HEK293 (cell line): ENCODE measurements at regions not wholly inside any gene's neighbourhood (a gene's known extent, or its start where the extent isn't known, plus 50 kb on each side); places are given as distances from the start of the nearest gene placed in this dataset.

ENCODE experiments used
- CTCF ChIA-PET: fragments of 350-600 bp; formaldehyde crosslinking; extraction: SDS; loops from one replicate; lab custom pipeline; 2021; ENCODE audit warnings: antibody characterized with exemption; lab: Yijun Ruan, JAX
- POLR2A ChIA-PET: fragments of 300-600 bp; formaldehyde crosslinking; extraction: SDS; loops from one replicate; lab custom pipeline; 2020; ENCODE audit warnings: antibody characterized with exemption, inconsistent platforms; lab: Yijun Ruan, JAX
- H3K27ac ChIP-seq: fragments of 200-500 bp; sonication (Bioruptor generic); 2 replicates; pipeline ENCODE4 v1.5.1; 2014; ENCODE audit warnings: low read depth, low read length, control low read depth, inconsistent platforms; ENCODE audit errors: extremely low read depth
- H3K36me3 ChIP-seq, 2 experiments: fragments of 200-500 bp in 1 of 2; sonication (Bioruptor generic) in 1 of 2; 1 replicate in 1 of 2; 2 replicates in 1 of 2; pipeline ENCODE4 v1.5.1; 2014 to 2017; ENCODE audit warnings: inconsistent platforms in 2 of 2, low read length in 2 of 2; ENCODE audit not compliant: control insufficient read depth in 2 of 2, insufficient read depth in 1 of 2
- H3K4me1 ChIP-seq: fragments of 200-500 bp; sonication (Bioruptor generic); 2 replicates; pipeline ENCODE4 v1.5.1; 2014; ENCODE audit warnings: mild to moderate bottlenecking, low read length, inconsistent platforms; ENCODE audit not compliant: control insufficient read depth, insufficient read depth
- H3K4me3 ChIP-seq: 2 replicates; pipeline ENCODE4 v1.5.1; 2011; ENCODE audit warnings: low read depth, mild to moderate bottlenecking, control low read depth, low read length, moderate library complexity
- H3K9me3 ChIP-seq: fragments of 200-500 bp; sonication (Bioruptor generic); 2 replicates; pipeline ENCODE4 v1.5.1; 2014; ENCODE audit warnings: low read depth, low read length, inconsistent platforms; ENCODE audit not compliant: control insufficient read depth, insufficient read depth
- INSM2 ChIP-seq: fragments of 450-650 bp; formaldehyde crosslinking; IDR thresholded peaks from 2 replicates; pipeline ENCODE4 v1.5.1; 2016; ENCODE audit warnings: missing biosample characterization, missing genetic modification characterization
- REST ChIP-seq: fragments of 450-650 bp; formaldehyde crosslinking; IDR thresholded peaks from 2 replicates; pipeline ENCODE4 v1.5.1; 2016; ENCODE audit warnings: missing biosample characterization, missing genetic modification characterization
- SCRT2 ChIP-seq: fragments of 450-650 bp; formaldehyde crosslinking; IDR thresholded peaks from 2 replicates; pipeline ENCODE4 v1.5.1; 2016; ENCODE audit warnings: missing biosample characterization, missing genetic modification characterization
- ZNF10 ChIP-seq: fragments of 450-650 bp; formaldehyde crosslinking; IDR thresholded peaks from 2 replicates; pipeline ENCODE4 v1.5.1; 2017; ENCODE audit warnings: missing biosample characterization, missing genetic modification characterization
- ZNF146 ChIP-seq: fragments of 450-650 bp; formaldehyde crosslinking; IDR thresholded peaks from 2 replicates; pipeline ENCODE4 v1.5.1; 2016; ENCODE audit warnings: missing biosample characterization, missing genetic modification characterization
- ZNF175 ChIP-seq: fragments of 450-650 bp; formaldehyde crosslinking; IDR thresholded peaks from 2 replicates; pipeline ENCODE4 v1.5.1; 2016; ENCODE audit warnings: missing biosample characterization, missing genetic modification characterization
- ZNF18 ChIP-seq: fragments of 450-650 bp; formaldehyde crosslinking; IDR thresholded peaks from 2 replicates; pipeline ENCODE4 v1.5.1; 2016; ENCODE audit warnings: missing biosample characterization, missing genetic modification characterization
- ZNF501 ChIP-seq: fragments of 450-650 bp; formaldehyde crosslinking; IDR thresholded peaks from 2 replicates; pipeline ENCODE4 v1.5.1; 2016; ENCODE audit warnings: missing biosample characterization, missing genetic modification characterization
- ZNF548 ChIP-seq: fragments of 450-650 bp; formaldehyde crosslinking; IDR thresholded peaks from 2 replicates; pipeline ENCODE4 v1.5.1; 2016; ENCODE audit warnings: missing biosample characterization, missing genetic modification characterization
- ZNF585B ChIP-seq: fragments of 450-650 bp; formaldehyde crosslinking; IDR thresholded peaks from 2 replicates; pipeline ENCODE4 v1.5.1; 2016; ENCODE audit warnings: missing biosample characterization, missing genetic modification characterization
- ZNF626 ChIP-seq: fragments of 450-650 bp; sonication (Bioruptor Pico); formaldehyde crosslinking; IDR thresholded peaks from 2 replicates; pipeline ENCODE4 v1.5.1; 2018; ENCODE audit warnings: missing biosample characterization, missing genetic modification characterization, inconsistent platforms
- ZNF629 ChIP-seq: fragments of 450-650 bp; formaldehyde crosslinking; IDR thresholded peaks from 2 replicates; pipeline ENCODE4 v1.5.1; 2017; ENCODE audit warnings: missing biosample characterization, missing genetic modification characterization
- ZNF658 ChIP-seq: fragments of 450-650 bp; formaldehyde crosslinking; IDR thresholded peaks from 2 replicates; pipeline ENCODE4; 2016; ENCODE audit warnings: missing biosample characterization, missing genetic modification characterization
- ZNF707 ChIP-seq: fragments of 450-650 bp; formaldehyde crosslinking; IDR thresholded peaks from 2 replicates; pipeline ENCODE4 v1.5.1; 2016; ENCODE audit warnings: missing biosample characterization, missing genetic modification characterization
- ZNF747 ChIP-seq: fragments of 450-650 bp; formaldehyde crosslinking; IDR thresholded peaks from 2 replicates; pipeline ENCODE4 v1.5.1; 2016; ENCODE audit warnings: missing biosample characterization, missing genetic modification characterization
- ZSCAN5A ChIP-seq: fragments of 450-650 bp; formaldehyde crosslinking; IDR thresholded peaks from 2 replicates; pipeline ENCODE4 v1.5.1; 2016; ENCODE audit warnings: missing biosample characterization, missing genetic modification characterization
- ZXDB ChIP-seq: fragments of 450-650 bp; formaldehyde crosslinking; IDR thresholded peaks from 2 replicates; pipeline ENCODE4 v1.5.1; 2016; ENCODE audit warnings: missing biosample characterization, missing genetic modification characterization
- TF ChIP-seq, protein P1 (sequence below): fragments of 450-650 bp; formaldehyde crosslinking; IDR thresholded peaks from 2 replicates; pipeline ENCODE4 v1.5.1; 2016; ENCODE audit warnings: missing biosample characterization, missing genetic modification characterization, low read depth
- TF ChIP-seq, protein P2 (sequence below): fragments of 450-650 bp; formaldehyde crosslinking; IDR thresholded peaks from 2 replicates; pipeline ENCODE4 v1.5.1; 2016; ENCODE audit warnings: missing biosample characterization, missing genetic modification characterization

GRCh38 chr12:21993438-21993981 lies 52.3 kb upstream of the ABCC9 start:
- ChIA-PET CTCF (interaction anchor here (0.7 kb wide), 1 partner anchor 295 kb away, joined by 3 read pairs; no protein-coding TSS in a partner anchor), POLR2A (no interaction called here)
- no peaks in the 10 kb centered on the region for H3K36me3 ChIP-seq
- H3K27ac ChIP-seq = no peak overlapping the region
- no peaks in the 10 kb centered on the region for H3K9me3 ChIP-seq
- TF ChIP-seq ZXDB (no peak), ZNF629 (tag by site-specific recombination) (no peak), ZNF18 (no peak), ZNF658 (tag by site-specific recombination) (no peak), ZNF747 (tag by site-specific recombination) (no peak), SCRT2 (tag by site-specific recombination) (no peak)
- TF ChIP-seq, protein P1, sequence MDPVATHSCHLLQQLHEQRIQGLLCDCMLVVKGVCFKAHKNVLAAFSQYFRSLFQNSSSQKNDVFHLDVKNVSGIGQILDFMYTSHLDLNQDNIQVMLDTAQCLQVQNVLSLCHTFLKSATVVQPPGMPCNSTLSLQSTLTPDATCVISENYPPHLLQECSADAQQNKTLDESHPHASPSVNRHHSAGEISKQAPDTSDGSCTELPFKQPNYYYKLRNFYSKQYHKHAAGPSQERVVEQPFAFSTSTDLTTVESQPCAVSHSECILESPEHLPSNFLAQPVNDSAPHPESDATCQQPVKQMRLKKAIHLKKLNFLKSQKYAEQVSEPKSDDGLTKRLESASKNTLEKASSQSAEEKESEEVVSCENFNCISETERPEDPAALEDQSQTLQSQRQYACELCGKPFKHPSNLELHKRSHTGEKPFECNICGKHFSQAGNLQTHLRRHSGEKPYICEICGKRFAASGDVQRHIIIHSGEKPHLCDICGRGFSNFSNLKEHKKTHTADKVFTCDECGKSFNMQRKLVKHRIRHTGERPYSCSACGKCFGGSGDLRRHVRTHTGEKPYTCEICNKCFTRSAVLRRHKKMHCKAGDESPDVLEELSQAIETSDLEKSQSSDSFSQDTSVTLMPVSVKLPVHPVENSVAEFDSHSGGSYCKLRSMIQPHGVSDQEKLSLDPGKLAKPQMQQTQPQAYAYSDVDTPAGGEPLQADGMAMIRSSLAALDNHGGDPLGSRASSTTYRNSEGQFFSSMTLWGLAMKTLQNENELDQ (tag by site-specific recombination) = no peak
- TF ChIP-seq, protein P2, sequence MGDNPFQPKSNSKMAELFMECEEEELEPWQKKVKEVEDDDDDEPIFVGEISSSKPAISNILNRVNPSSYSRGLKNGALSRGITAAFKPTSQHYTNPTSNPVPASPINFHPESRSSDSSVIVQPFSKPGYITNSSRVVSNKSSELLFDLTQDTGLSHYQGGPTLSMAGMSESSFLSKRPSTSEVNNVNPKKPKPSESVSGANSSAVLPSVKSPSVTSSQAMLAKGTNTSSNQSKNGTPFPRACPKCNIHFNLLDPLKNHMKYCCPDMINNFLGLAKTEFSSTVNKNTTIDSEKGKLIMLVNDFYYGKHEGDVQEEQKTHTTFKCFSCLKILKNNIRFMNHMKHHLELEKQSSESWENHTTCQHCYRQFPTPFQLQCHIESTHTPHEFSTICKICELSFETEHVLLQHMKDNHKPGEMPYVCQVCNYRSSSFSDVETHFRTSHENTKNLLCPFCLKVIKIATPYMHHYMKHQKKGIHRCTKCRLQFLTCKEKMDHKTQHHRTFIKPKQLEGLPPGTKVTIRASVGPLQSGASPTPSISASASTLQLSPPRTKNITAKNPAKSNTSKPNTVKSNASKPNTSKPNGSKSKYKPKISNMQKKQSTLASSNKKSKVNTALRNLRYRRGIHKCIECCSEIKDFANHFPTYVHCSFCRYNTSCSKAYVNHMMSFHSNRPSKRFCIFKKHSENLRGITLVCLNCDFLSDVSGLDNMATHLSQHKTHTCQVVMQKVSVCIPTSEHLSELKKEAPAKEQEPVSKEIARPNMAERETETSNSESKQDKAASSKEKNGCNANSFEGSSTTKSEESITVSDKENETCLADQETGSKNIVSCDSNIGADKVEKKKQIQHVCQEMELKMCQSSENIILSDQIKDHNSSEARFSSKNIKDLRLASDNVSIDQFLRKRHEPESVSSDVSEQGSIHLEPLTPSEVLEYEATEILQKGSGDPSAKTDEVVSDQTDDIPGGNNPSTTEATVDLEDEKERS (tag by site-specific recombination) = no peak
- TF ChIP-seq, all 188 proteins: peak for 0
- Histone ChIP-seq H3K4me1 (no peaks in the 10 kb centered on the region), H3K4me3 (no peak overlapping the region)

DNA sequence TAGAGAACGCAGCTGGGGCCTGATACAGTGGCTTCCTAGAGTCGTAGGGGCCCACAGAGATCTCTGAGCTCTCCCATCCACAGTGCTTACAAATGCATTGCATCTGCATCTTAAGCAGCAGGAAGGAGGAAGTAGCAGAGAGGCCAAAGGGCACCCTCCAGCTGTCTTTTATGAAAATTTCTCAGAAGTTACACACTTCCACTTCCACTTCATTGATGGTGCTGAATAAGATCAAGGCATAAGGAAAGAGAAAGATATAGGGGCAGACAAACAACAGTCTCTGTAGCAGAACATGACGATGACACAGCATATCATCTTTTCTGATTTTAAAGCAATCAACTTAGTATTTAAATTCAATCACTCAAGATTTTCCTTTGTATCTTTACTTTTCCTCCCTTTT lies 51.6 kb upstream of the ABCC9 start:
- POLR2A ChIA-PET = no interaction called here
- no peaks in the 10 kb centered on the region for H3K4me1 ChIP-seq
- TF ChIP-seq REST (tag by site-specific recombination) (no peak), ZNF626 (tag by site-specific recombination) (no peak), ZNF707 (tag by site-specific recombination) (no peak), ZNF146 (tag by site-specific recombination) (no peak), ZNF501 (tag by site-specific recombination) (no peak), ZNF10 (no peak), ZNF175 (tag by site-specific recombination) (no peak), ZSCAN5A (tag by site-specific recombination) (no peak), ZNF585B (tag by site-specific recombination) (no peak), SCRT2 (tag by site-specific recombination) (no peak), ZNF548 (tag by site-specific recombination) (no peak), INSM2 (tag by site-specific recombination) (no peak), ZNF18 (no peak)

More for the DNA sequence above, 51.6 kb upstream of the ABCC9 start:
- no peaks in the 10 kb centered on the region for H3K9me3 ChIP-seq
- CTCF ChIA-PET = interaction anchor here (2.4 kb wide), 1 partner anchor 296 kb away, joined by 12 read pairs; no protein-coding TSS in a partner anchor
- no peak overlapping the region for H3K4me3 ChIP-seq
- H3K27ac ChIP-seq = no peak overlapping the region
- no peaks in the 10 kb centered on the region for H3K36me3 ChIP-seq
